Neural cell (in vitro differentiated cells): ENCODE measurements at regions not wholly inside any gene's neighbourhood (a gene's known extent, or its start where the extent isn't known, plus 50 kb on each side); places are given as distances from the start of the nearest gene placed in this dataset.
"Not testable (repeated sequence)": the region's sequence is repeated elsewhere in the genome, so short reads cannot be mapped to it uniquely, and the experiment has no call there.

Source experiments
- H2AFZ ChIP-seq: fragments of 200-600, 300-800 bp; sonication (generic), shearing (Covaris generic); 2 replicates; pipeline ENCODE4 v1.6.0; 2014; ENCODE audit warnings: low read depth, mild to moderate bottlenecking, antibody characterized with exemption, low read length, moderate library complexity
- H3F3A ChIP-seq: fragments of 200-600 bp; shearing (Covaris generic); 2 replicates; pipeline ENCODE4 v1.6.1; 2016; ENCODE audit warnings: mild to moderate bottlenecking, moderate library complexity, mixed read lengths, antibody characterized with exemption, low read length; ENCODE audit not compliant: insufficient read depth, poor library complexity, severe bottlenecking
- H3K27ac ChIP-seq: fragments of 200-600, 300-800 bp; sonication (generic), shearing (Covaris generic); 2 replicates; pipeline ENCODE4 v1.5.1; 2014; ENCODE audit warnings: mild to moderate bottlenecking, low read length, moderate library complexity
- H3K27me3 ChIP-seq: fragments of 300-800, 200-600 bp; sonication (generic), shearing (Covaris generic); 2 replicates; pipeline ENCODE4 v1.6.0; 2014; ENCODE audit warnings: mild to moderate bottlenecking, low read depth, low read length, moderate library complexity; ENCODE audit not compliant: insufficient read depth
- H3K36me3 ChIP-seq: fragments of 300-800, 200-600 bp; sonication (generic), shearing (Covaris generic); 2 replicates; pipeline ENCODE4 v1.5.1; 2014; ENCODE audit warnings: mild to moderate bottlenecking, antibody characterized with exemption, low read length, moderate library complexity; ENCODE audit not compliant: insufficient read depth
- H3K4me2 ChIP-seq: fragments of 300-800, 200-600 bp; sonication (generic), shearing (Covaris generic); 2 replicates; pipeline ENCODE4 v1.6.0; 2014; ENCODE audit warnings: mild to moderate bottlenecking, low read length
- H3K4me3 ChIP-seq: fragments of 300-800, 200-600 bp; sonication (generic), shearing (Covaris generic); 2 replicates; pipeline ENCODE4 v1.5.1; 2014; ENCODE audit warnings: mild to moderate bottlenecking, low read length, moderate library complexity
- H3K79me2 ChIP-seq: fragments of 200-600 bp; shearing (Covaris generic); replicated peaks from 2 replicates; pipeline ENCODE4 v1.6.0; 2014; ENCODE audit warnings: mild to moderate bottlenecking, low read length, moderate library complexity; ENCODE audit not compliant: insufficient read depth
- H3K9ac ChIP-seq: fragments of 300-800, 200-600 bp; sonication (generic), shearing (Covaris generic); 2 replicates; pipeline ENCODE4 v1.6.1; 2016; ENCODE audit warnings: mild to moderate bottlenecking, low read length, mixed read lengths
- H3K9me2 ChIP-seq: fragments of 200-600 bp; shearing (Covaris generic); 2 replicates; pipeline ENCODE4 v1.6.1; 2016; ENCODE audit warnings: mild to moderate bottlenecking, low read length, mixed read lengths; ENCODE audit not compliant: insufficient read depth
- H3K9me3 ChIP-seq: fragments of 200-600, 300-800 bp; sonication (generic), shearing (Covaris generic); 2 replicates; pipeline ENCODE4 v1.6.1; 2016; ENCODE audit warnings: mild to moderate bottlenecking, mixed run types, low read length, moderate library complexity, mixed read lengths
- H4K20me1 ChIP-seq: fragments of 200-600 bp; shearing (Covaris generic); 2 replicates; pipeline ENCODE4 v1.6.1; 2016; ENCODE audit warnings: mild to moderate bottlenecking, mixed run types; ENCODE audit not compliant: insufficient read depth
- EP300 ChIP-seq: fragments of 450-650 bp; conservative IDR thresholded peaks from 2 replicates; pipeline ENCODE4 v1.6.1; 2014; ENCODE audit warnings: antibody characterized with exemption, mild to moderate bottlenecking, moderate library complexity; ENCODE audit not compliant: poor library complexity, severe bottlenecking
- EZH2 ChIP-seq: fragments of 200-600, 300-800 bp; shearing (Covaris generic), sonication (generic); IDR thresholded peaks from 2 replicates; pipeline ENCODE4 v1.6.1; 2014; ENCODE audit warnings: antibody characterized with exemption, low read length, borderline replicate concordance, mild to moderate bottlenecking; ENCODE audit not compliant: insufficient read depth, poor library complexity, severe bottlenecking
- MXI1 ChIP-seq: fragments of 450-650 bp; conservative IDR thresholded peaks from 2 replicates; pipeline ENCODE4 v1.6.1; 2014; ENCODE audit warnings: antibody characterized with exemption, mild to moderate bottlenecking; ENCODE audit not compliant: poor library complexity, severe bottlenecking
- POLR2AphosphoS5 ChIP-seq: IDR thresholded peaks from 2 replicates; pipeline ENCODE4 v1.6.1; 2012
- RAD21 ChIP-seq: fragments of 450-650 bp; conservative IDR thresholded peaks from 2 replicates; pipeline ENCODE4 v1.6.1; 2014; ENCODE audit warnings: antibody characterized with exemption, mild to moderate bottlenecking, moderate library complexity
- SMC3 ChIP-seq: fragments of 450-650 bp; conservative IDR thresholded peaks from 2 replicates; pipeline ENCODE4 v1.6.1; 2014; ENCODE audit warnings: antibody characterized with exemption, mild to moderate bottlenecking, moderate library complexity; ENCODE audit not compliant: poor library complexity
- TAF1 ChIP-seq: IDR thresholded peaks from 2 replicates; pipeline ENCODE4 v1.6.1; 2012; ENCODE audit warnings: low read depth
- TF ChIP-seq, protein P1 (sequence below): fragments of 450-650 bp; IDR thresholded peaks from 2 replicates; pipeline ENCODE4 v1.5.1; 2014; ENCODE audit warnings: antibody characterized with exemption, mild to moderate bottlenecking, moderate library complexity; ENCODE audit not compliant: poor library complexity, severe bottlenecking
- TF ChIP-seq, protein P2 (sequence below): IDR thresholded peaks from 2 replicates; pipeline ENCODE4 v1.6.1; 2012; ENCODE audit warnings: borderline replicate concordance

DNA sequence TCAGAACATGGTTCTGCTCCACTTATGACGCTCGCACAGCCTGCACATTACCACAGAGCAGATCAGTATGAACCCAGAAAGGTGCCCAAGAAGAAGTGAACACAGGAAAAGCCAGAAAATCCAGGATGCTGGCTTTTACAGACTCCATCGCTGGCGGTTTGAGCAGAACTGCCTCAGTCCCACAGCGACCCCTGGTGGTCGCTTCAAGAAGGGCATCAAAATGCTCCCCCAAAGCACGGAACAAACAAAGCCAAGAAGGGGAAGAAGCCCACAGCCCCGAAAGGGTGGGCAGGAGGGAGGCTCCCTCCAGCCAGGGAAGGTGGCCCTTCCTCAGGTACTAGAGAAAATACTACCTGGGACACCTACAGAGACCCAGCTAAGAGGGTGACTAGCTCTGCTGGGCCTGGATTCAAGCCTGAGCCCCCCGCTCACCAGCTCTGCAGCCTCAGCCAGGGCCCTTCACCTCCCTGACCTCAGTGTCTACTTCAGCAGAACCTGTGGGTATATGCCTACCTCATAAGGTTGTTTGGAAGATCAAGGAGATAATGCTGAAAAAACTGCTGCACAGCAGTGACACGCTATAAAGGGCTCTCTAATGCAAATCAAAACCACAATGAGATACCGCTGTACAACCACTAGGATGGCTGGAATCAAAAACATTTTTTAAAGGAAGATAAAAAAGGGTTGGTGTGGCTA, 98.1 kb downstream of the NCOR2 start:
- Histone ChIP-seq H3K9ac (no peak overlapping the region), H4K20me1 (no peaks in the 10 kb centered on the region), H2AFZ (no peak overlapping the region), H3K9me3 (peaks cover 6% of the 10 kb centered on the region), H3K36me3 (peaks cover 29% of the 10 kb centered on the region), H3K4me2 (no peak overlapping the region), H3K79me2 (no peaks in the 10 kb centered on the region), H3F3A (no peaks in the 10 kb centered on the region), H3K27me3 (no peaks in the 10 kb centered on the region), H3K27ac (no peak overlapping the region), H3K9me2 (no peaks in the 10 kb centered on the region), H3K4me3 (no peak overlapping the region)
- TF ChIP-seq, protein P1, sequence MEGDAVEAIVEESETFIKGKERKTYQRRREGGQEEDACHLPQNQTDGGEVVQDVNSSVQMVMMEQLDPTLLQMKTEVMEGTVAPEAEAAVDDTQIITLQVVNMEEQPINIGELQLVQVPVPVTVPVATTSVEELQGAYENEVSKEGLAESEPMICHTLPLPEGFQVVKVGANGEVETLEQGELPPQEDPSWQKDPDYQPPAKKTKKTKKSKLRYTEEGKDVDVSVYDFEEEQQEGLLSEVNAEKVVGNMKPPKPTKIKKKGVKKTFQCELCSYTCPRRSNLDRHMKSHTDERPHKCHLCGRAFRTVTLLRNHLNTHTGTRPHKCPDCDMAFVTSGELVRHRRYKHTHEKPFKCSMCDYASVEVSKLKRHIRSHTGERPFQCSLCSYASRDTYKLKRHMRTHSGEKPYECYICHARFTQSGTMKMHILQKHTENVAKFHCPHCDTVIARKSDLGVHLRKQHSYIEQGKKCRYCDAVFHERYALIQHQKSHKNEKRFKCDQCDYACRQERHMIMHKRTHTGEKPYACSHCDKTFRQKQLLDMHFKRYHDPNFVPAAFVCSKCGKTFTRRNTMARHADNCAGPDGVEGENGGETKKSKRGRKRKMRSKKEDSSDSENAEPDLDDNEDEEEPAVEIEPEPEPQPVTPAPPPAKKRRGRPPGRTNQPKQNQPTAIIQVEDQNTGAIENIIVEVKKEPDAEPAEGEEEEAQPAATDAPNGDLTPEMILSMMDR: peak; percentile 56
- TF ChIP-seq SMC3: peak; percentile 24
- no peak for TF ChIP-seq TAF1
- TF ChIP-seq RAD21: peak; percentile 44
- no peak for TF ChIP-seq EZH2
- TF ChIP-seq, protein P2, sequence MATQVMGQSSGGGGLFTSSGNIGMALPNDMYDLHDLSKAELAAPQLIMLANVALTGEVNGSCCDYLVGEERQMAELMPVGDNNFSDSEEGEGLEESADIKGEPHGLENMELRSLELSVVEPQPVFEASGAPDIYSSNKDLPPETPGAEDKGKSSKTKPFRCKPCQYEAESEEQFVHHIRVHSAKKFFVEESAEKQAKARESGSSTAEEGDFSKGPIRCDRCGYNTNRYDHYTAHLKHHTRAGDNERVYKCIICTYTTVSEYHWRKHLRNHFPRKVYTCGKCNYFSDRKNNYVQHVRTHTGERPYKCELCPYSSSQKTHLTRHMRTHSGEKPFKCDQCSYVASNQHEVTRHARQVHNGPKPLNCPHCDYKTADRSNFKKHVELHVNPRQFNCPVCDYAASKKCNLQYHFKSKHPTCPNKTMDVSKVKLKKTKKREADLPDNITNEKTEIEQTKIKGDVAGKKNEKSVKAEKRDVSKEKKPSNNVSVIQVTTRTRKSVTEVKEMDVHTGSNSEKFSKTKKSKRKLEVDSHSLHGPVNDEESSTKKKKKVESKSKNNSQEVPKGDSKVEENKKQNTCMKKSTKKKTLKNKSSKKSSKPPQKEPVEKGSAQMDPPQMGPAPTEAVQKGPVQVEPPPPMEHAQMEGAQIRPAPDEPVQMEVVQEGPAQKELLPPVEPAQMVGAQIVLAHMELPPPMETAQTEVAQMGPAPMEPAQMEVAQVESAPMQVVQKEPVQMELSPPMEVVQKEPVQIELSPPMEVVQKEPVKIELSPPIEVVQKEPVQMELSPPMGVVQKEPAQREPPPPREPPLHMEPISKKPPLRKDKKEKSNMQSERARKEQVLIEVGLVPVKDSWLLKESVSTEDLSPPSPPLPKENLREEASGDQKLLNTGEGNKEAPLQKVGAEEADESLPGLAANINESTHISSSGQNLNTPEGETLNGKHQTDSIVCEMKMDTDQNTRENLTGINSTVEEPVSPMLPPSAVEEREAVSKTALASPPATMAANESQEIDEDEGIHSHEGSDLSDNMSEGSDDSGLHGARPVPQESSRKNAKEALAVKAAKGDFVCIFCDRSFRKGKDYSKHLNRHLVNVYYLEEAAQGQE: no peak
- no peak for TF ChIP-seq EP300
- no peak for TF ChIP-seq MXI1
- TF ChIP-seq POLR2AphosphoS5: no peak

DNA sequence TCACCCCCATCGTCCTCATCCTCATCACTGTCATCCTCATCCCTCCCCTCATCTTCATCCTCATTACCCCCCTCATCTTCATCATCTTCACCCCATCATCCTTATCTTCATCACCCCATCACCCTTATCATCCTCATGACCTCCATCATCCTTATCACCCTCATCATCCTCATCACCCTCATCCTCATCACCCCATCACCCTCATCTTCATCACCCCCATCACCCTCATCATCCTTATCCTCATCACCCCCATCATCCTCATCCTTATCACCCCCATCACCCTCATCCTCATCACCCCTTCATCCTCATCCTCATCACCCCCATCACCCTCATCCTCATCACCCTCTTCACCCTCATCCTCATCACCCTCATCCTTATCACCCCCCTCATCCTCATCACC, 99.9 kb downstream of the NCOR2 start:
- H2AFZ ChIP-seq, H4K20me1 ChIP-seq, H3K27ac ChIP-seq, H3K4me3 ChIP-seq, H3K4me2 ChIP-seq, H3K9ac ChIP-seq, H3F3A ChIP-seq, H3K79me2 ChIP-seq, H3K27me3 ChIP-seq, H3K9me3 ChIP-seq, H3K9me2 ChIP-seq: not testable (repeated sequence)
- peaks cover 25% of the 10 kb centered on the region for H3K36me3 ChIP-seq
